Progenitor cell of endocrine pancreas (in vitro differentiated cells): ENCODE measurements at regions not wholly inside any gene's neighbourhood (a gene's known extent, or its start where the extent isn't known, plus 50 kb on each side); places are given as distances from the start of the nearest gene placed in this dataset.

Experiments used
- DNase-seq: peaks from one replicate; pipeline ENCODE4 v3.0.0; 2021; ENCODE audit warnings: low spot score; ENCODE audit not compliant: unreplicated experiment
- H3K27ac Mint-ChIP-seq: 2 replicates; pipeline ENCODE4 v1.8.0; 2021; ENCODE audit warnings: mild to moderate bottlenecking, moderate library complexity, mixed read lengths
- H3K27me3 Mint-ChIP-seq: 2 replicates; pipeline ENCODE4 v1.8.0; 2021; ENCODE audit warnings: mixed read lengths
- H3K36me3 Mint-ChIP-seq: 2 replicates; pipeline ENCODE4 v1.8.0; 2022; ENCODE audit warnings: mixed read lengths; ENCODE audit not compliant: insufficient read depth
- H3K4me1 Mint-ChIP-seq: 2 replicates; pipeline ENCODE4 v1.8.0; 2021; ENCODE audit warnings: low read depth, mixed read lengths
- H3K4me3 Mint-ChIP-seq: 2 replicates; pipeline ENCODE4 v1.8.0; 2021; ENCODE audit warnings: low read depth, mild to moderate bottlenecking, moderate library complexity, mixed read lengths
- H3K9me3 Mint-ChIP-seq: 2 replicates; pipeline ENCODE4 v1.8.0; 2021; ENCODE audit warnings: low read depth, mixed read lengths
- TF ChIP-seq, protein P1 (sequence below): fragments of 200-600 bp; sonication (generic); IDR thresholded peaks from one replicate; pipeline ENCODE4 v1.5.0; 2021; ENCODE audit warnings: antibody characterized with exemption, mild to moderate bottlenecking; ENCODE audit not compliant: unreplicated experiment

- no peaks in the 10 kb centered on the region for H3K4me1 Mint-ChIP-seq
- no peak overlapping the region for H3K4me3 Mint-ChIP-seq
- no peak overlapping the region for H3K27ac Mint-ChIP-seq
- TF ChIP-seq, protein P1, sequence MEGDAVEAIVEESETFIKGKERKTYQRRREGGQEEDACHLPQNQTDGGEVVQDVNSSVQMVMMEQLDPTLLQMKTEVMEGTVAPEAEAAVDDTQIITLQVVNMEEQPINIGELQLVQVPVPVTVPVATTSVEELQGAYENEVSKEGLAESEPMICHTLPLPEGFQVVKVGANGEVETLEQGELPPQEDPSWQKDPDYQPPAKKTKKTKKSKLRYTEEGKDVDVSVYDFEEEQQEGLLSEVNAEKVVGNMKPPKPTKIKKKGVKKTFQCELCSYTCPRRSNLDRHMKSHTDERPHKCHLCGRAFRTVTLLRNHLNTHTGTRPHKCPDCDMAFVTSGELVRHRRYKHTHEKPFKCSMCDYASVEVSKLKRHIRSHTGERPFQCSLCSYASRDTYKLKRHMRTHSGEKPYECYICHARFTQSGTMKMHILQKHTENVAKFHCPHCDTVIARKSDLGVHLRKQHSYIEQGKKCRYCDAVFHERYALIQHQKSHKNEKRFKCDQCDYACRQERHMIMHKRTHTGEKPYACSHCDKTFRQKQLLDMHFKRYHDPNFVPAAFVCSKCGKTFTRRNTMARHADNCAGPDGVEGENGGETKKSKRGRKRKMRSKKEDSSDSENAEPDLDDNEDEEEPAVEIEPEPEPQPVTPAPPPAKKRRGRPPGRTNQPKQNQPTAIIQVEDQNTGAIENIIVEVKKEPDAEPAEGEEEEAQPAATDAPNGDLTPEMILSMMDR = no peak
- no peaks in the 10 kb centered on the region for H3K36me3 Mint-ChIP-seq
- no peaks in the 10 kb centered on the region for H3K9me3 Mint-ChIP-seq
- H3K27me3 Mint-ChIP-seq = peaks cover 39% of the 10 kb centered on the region
- no peak for DNase-seq
These were observed 102.8 kb downstream of the GGTLC2 start for GRCh38 chr22:22746963-22747933.

GRCh38 chr22:22748297-22748743 lies 103.9 kb downstream of the GGTLC2 start:
- DNase-seq = no peak
- no peak overlapping the region for H3K27ac Mint-ChIP-seq
- H3K27me3 Mint-ChIP-seq = peaks cover 30% of the 10 kb centered on the region

DNA sequence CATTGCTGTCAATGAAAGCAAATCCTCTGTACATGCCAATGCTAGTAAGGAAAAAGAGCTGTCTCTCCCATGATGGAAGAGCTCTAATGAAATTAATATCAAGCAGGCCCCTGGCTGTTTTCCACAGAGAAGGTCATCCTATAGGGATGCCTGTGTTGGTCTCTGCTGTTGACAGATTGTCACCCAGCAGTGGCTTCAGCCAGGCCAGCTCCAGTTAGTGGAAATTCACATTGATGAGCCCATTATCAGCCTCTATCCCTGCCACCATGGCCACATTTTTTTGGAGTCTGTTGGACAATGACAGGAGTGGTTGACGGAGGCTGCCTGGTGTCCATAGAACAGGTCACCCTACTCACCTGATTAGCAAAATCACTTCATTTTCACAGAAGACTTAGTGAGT lies 104.3 kb downstream of the GGTLC2 start:
- TF ChIP-seq, protein P1 = no peak
- DNase-seq = no peak
- no peak overlapping the region for H3K27ac Mint-ChIP-seq
- peaks cover 28% of the 10 kb centered on the region for H3K27me3 Mint-ChIP-seq
- H3K4me3 Mint-ChIP-seq = no peak overlapping the region
- no peaks in the 10 kb centered on the region for H3K9me3 Mint-ChIP-seq
- H3K36me3 Mint-ChIP-seq = no peaks in the 10 kb centered on the region
- H3K4me1 Mint-ChIP-seq = no peaks in the 10 kb centered on the region

More at GRCh38 chr22:22748297-22748743, 103.9 kb downstream of the GGTLC2 start:
- Mint-ChIP-seq H3K4me1 (no peaks in the 10 kb centered on the region), H3K4me3 (no peak overlapping the region), H3K36me3 (no peaks in the 10 kb centered on the region), H3K9me3 (no peaks in the 10 kb centered on the region)
- TF ChIP-seq, protein P1 = peak; percentile 69

DNA sequence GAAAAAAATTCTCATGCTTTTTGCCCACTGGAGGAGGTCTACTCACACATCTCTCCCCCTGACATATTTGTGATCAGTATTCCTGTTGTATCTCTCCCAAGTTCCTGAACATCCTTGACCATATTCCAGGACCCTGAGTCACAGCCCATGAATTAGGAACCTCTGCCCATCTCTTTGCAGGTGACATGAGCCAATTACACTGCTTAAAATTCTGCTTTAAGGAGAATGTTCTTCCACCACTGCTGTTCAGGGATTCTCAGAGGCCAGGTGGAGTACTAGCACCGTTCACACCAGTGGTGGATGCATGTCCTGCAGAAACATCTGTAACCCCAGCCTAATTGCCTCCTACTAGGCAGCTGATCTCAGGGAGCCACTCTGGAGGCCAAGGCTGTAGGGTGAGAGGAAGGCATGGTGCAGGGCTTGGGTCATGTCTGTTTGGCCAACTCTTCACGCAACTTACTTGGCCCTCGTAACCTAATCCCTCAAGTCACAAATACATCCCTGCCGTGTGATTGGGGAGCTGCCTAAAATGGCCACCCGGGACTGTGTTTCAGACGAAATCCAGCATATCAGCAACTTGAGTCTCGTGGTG lies 104.8 kb downstream of the GGTLC2 start:
- Mint-ChIP-seq H3K4me1 (no peaks in the 10 kb centered on the region), H3K27me3 (peaks cover 24% of the 10 kb centered on the region), H3K9me3 (no peaks in the 10 kb centered on the region), H3K4me3 (no peak overlapping the region), H3K27ac (no peak overlapping the region), H3K36me3 (no peaks in the 10 kb centered on the region)
- DNase-seq = no peak
- TF ChIP-seq, protein P1 = no peak

DNA sequence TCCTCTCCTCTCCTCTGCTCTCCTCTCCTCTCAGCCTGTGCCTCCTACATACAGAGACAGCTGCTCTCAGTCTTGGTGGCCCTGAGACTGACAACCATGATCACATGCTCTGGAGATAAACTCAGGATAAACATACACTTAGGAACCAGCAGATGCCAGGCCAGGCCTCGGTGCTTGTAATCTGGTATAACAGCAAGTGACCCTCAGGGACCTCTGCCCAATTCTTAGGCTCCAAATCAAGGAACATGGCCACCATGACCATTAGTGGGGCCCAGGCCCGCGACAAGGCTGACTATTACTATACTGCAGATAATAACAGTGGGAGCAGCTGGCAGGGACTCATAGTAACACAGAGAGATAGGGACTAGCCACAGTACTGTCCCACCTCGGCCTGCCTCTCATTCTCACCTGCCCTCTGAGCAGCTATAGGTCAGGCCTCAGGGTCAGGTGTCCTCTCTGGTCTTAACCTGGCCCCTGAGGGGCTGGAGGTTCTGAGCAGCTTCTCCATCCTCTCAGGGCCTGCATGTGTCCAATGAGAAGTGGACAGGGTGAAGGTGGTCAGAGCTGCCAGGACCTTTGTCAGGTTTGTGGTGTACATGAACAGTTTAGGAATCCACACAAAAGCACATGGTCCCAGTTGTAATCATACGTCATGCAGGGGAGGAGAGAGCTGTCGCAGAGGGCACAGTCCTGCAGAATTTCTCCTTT lies 106.1 kb downstream of the GGTLC2 start:
- TF ChIP-seq, protein P1 = no peak
- Mint-ChIP-seq H3K36me3 (no peaks in the 10 kb centered on the region), H3K9me3 (no peaks in the 10 kb centered on the region), H3K4me3 (no peak overlapping the region), H3K27me3 (peaks cover 19% of the 10 kb centered on the region), H3K27ac (peak overlapping the region; percentile 63), H3K4me1 (no peaks in the 10 kb centered on the region)
- DNase-seq = no peak
